ENCODE measurements at regions not wholly inside any gene's neighbourhood (a gene's known extent, or its start where the extent isn't known, plus 50 kb on each side); places are given as distances from the start of the nearest gene placed in this dataset.

DNA sequence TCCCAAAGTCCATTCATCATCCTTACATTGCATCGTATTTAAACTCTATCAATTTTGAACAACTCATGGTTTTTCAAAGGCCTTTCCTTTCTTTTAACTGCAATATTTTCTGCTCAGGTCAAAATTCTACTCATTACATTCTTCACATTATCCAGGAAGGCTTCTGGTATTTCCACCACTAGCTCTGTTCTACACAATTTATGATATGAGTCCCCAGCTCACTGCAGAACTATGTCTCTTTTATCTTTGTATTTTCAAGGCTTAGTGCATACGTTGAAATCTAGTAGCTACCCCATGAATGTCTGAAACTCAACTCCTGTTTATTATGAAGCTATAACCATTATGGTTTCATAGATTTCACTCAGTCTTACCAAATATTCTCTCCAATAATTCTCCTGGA, 282.9 kb downstream of the DUSP6 start:
- no peak for TF ChIP-seq EZH2 (IDR thresholded peaks at IDR 0.05)
- TF ChIP-seq, protein P1, sequence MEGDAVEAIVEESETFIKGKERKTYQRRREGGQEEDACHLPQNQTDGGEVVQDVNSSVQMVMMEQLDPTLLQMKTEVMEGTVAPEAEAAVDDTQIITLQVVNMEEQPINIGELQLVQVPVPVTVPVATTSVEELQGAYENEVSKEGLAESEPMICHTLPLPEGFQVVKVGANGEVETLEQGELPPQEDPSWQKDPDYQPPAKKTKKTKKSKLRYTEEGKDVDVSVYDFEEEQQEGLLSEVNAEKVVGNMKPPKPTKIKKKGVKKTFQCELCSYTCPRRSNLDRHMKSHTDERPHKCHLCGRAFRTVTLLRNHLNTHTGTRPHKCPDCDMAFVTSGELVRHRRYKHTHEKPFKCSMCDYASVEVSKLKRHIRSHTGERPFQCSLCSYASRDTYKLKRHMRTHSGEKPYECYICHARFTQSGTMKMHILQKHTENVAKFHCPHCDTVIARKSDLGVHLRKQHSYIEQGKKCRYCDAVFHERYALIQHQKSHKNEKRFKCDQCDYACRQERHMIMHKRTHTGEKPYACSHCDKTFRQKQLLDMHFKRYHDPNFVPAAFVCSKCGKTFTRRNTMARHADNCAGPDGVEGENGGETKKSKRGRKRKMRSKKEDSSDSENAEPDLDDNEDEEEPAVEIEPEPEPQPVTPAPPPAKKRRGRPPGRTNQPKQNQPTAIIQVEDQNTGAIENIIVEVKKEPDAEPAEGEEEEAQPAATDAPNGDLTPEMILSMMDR (IDR thresholded peaks at IDR 0.05) = no peak
- TF ChIP-seq EZH2phosphoT487 (IDR thresholded peaks at IDR 0.05) = no peak
